ENCODE measurements at regions not wholly inside any gene's neighbourhood (a gene's known extent, or its start where the extent isn't known, plus 50 kb on each side); places are given as distances from the start of the nearest gene placed in this dataset.
A peak's percentile ranks its signal among the peaks of the same experiment; 100 is the strongest.

GRCh38 chr2:129821445-129821844 is 158.0 kb upstream of the RAB6C start:
- no peaks in the 10 kb centered on the region for H3K36me3 Mint-ChIP-seq (ENCODE audit: insufficient read depth)
- no peak overlapping the region for H3K4me3 Mint-ChIP-seq (ENCODE audit: low read depth)
- no peak overlapping the region for H3K27ac Mint-ChIP-seq
- no peaks in the 10 kb centered on the region for H3K27me3 Mint-ChIP-seq
- peaks cover 1% of the 10 kb centered on the region for H3K4me1 Mint-ChIP-seq (ENCODE audit: low read depth)
- no peaks in the 10 kb centered on the region for H3K9me3 Mint-ChIP-seq (ENCODE audit: low read depth)
- DNase-seq (ENCODE audit: low spot score, unreplicated experiment), result no peak
- TF ChIP-seq, protein P1, sequence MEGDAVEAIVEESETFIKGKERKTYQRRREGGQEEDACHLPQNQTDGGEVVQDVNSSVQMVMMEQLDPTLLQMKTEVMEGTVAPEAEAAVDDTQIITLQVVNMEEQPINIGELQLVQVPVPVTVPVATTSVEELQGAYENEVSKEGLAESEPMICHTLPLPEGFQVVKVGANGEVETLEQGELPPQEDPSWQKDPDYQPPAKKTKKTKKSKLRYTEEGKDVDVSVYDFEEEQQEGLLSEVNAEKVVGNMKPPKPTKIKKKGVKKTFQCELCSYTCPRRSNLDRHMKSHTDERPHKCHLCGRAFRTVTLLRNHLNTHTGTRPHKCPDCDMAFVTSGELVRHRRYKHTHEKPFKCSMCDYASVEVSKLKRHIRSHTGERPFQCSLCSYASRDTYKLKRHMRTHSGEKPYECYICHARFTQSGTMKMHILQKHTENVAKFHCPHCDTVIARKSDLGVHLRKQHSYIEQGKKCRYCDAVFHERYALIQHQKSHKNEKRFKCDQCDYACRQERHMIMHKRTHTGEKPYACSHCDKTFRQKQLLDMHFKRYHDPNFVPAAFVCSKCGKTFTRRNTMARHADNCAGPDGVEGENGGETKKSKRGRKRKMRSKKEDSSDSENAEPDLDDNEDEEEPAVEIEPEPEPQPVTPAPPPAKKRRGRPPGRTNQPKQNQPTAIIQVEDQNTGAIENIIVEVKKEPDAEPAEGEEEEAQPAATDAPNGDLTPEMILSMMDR (IDR thresholded peaks at IDR 0.05; ENCODE audit: unreplicated experiment), result no peak

DNA sequence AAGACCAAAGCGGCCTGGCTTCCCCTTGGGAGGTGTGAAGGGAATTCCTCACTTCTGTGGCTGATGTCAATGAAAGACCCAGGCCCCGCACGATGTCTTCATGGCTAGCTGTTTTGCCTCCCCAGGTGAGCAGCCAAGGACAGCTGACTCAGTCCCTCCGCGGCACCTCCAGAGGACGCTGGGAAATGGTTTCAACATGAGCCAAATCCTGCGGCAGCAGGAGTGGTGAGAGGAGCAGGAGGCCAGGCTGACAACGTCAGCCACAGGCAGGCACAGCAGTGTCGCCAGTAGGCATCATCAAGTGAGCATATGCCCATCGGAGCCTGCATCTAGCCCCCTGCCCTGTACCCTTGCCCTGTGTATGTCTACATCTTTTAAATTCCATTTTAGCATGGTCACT is 156.4 kb upstream of the RAB6C start:
- DNase-seq (ENCODE audit: low spot score, unreplicated experiment), result no peak
- Mint-ChIP-seq H3K27ac (no peak overlapping the region), H3K4me3 (ENCODE audit: low read depth) (no peak overlapping the region), H3K9me3 (ENCODE audit: low read depth) (no peaks in the 10 kb centered on the region), H3K27me3 (peaks cover 4% of the 10 kb centered on the region), H3K36me3 (ENCODE audit: insufficient read depth) (no peaks in the 10 kb centered on the region), H3K4me1 (ENCODE audit: low read depth) (peaks cover 7% of the 10 kb centered on the region)
- TF ChIP-seq, protein P1 (IDR thresholded peaks at IDR 0.05; ENCODE audit: unreplicated experiment), result no peak

DNA sequence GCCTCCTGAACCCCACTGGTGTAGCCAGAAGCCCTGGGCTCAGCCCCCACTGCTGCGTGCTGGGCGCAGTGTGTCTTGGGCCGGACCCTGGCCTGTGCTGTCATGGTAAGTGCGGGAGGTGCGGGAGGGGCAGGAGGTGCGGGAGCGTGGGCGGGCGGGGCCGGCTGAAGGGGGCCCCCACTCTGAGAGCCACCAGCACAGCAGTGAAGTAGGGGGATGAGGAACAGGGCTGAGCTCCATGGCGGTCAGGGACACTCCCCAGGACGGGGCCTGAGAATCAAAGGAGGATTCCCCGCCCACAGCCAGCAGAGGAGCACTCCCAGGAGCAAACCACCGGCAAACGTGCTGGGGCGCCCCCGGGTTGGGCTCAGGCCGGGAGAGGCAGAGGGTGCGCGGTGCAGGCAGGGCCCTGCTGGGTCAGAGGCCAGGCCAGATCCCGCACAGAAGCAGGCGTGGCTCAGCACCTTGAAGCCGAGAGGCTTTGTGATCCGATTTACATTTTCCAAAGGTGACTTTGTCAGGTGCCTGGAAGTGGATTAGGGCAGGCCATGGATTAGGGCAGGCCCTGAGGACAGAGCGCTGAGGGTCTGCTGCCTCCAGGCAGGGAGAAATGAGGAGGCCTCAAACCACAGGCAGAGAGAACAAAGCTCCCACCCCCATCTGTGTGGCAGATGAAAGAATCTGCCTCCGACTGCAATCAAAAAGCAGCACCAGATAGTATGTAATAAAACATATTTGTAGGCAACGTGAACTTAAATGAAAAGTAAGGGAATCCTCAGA is 152.0 kb upstream of the RAB6C start:
- peaks cover 18% of the 10 kb centered on the region for H3K9me3 Mint-ChIP-seq (ENCODE audit: low read depth)
- peaks cover 13% of the 10 kb centered on the region for H3K36me3 Mint-ChIP-seq (ENCODE audit: insufficient read depth)
- H3K4me3 Mint-ChIP-seq (ENCODE audit: low read depth), result no peak overlapping the region
- peak overlapping the region; percentile 69 for H3K27ac Mint-ChIP-seq
- TF ChIP-seq, protein P1 (IDR thresholded peaks at IDR 0.05; ENCODE audit: unreplicated experiment), result peak; percentile 17
- H3K27me3 Mint-ChIP-seq, result peaks cover 6% of the 10 kb centered on the region
- DNase-seq (ENCODE audit: low spot score, unreplicated experiment), result no peak
- peaks cover 6% of the 10 kb centered on the region for H3K4me1 Mint-ChIP-seq (ENCODE audit: low read depth)

- TF ChIP-seq, protein P1 (IDR thresholded peaks at IDR 0.05; ENCODE audit: unreplicated experiment), result no peak
- Mint-ChIP-seq H3K4me1 (ENCODE audit: low read depth) (peaks cover 6% of the 10 kb centered on the region), H3K27me3 (peaks cover 6% of the 10 kb centered on the region), H3K27ac (no peak overlapping the region), H3K36me3 (ENCODE audit: insufficient read depth) (peaks cover 14% of the 10 kb centered on the region), H3K4me3 (ENCODE audit: low read depth) (no peak overlapping the region), H3K9me3 (ENCODE audit: low read depth) (peaks cover 20% of the 10 kb centered on the region)
- DNase-seq (ENCODE audit: low spot score, unreplicated experiment), result no peak
Observed at GRCh38 chr2:129828792-129829191, 150.7 kb upstream of the RAB6C start.

- Mint-ChIP-seq H3K4me1 (ENCODE audit: low read depth) (peaks cover 6% of the 10 kb centered on the region), H3K27ac (no peak overlapping the region), H3K27me3 (peaks cover 6% of the 10 kb centered on the region), H3K36me3 (ENCODE audit: insufficient read depth) (peaks cover 14% of the 10 kb centered on the region), H3K9me3 (ENCODE audit: low read depth) (peaks cover 20% of the 10 kb centered on the region), H3K4me3 (ENCODE audit: low read depth) (no peak overlapping the region)
- TF ChIP-seq, protein P1 (IDR thresholded peaks at IDR 0.05; ENCODE audit: unreplicated experiment), result no peak
- no peak for DNase-seq (ENCODE audit: low spot score, unreplicated experiment)
Observed at GRCh38 chr2:129829588-129829987, 149.9 kb upstream of the RAB6C start.
